Immature natural killer cell (primary cell): ENCODE measurements at regions not wholly inside any gene's neighbourhood (a gene's known extent, or its start where the extent isn't known, plus 50 kb on each side); places are given as distances from the start of the nearest gene placed in this dataset.
"Not testable (repeated sequence)": the region's sequence is repeated elsewhere in the genome, so short reads cannot be mapped to it uniquely, and the experiment has no call there.

Experiments
- DNase-seq, 3 donors: peaks; one replicate each; pipeline ENCODE4 v3.0.0; 2022; ENCODE audit warnings: mixed read lengths in 1 of 3
- H3K27ac Mint-ChIP-seq, 6 donors: one replicate each; pipeline ENCODE4 v1.8.0; 2020; ENCODE audit warnings: mixed read lengths in 6 of 6, mild to moderate bottlenecking in 5 of 6, inconsistent platforms in 4 of 6, moderate library complexity in 3 of 6
- H3K27me3 Mint-ChIP-seq, 3 donors: one replicate each; pipeline ENCODE4 v1.8.0; 2020 to 2021; ENCODE audit warnings: low read depth in 3 of 3, mild to moderate bottlenecking in 3 of 3, mixed read lengths in 3 of 3, moderate library complexity in 3 of 3, inconsistent platforms in 1 of 3
- H3K36me3 Mint-ChIP-seq, 3 donors: one replicate each; pipeline ENCODE4 v1.8.0; 2020; ENCODE audit warnings: mixed read lengths in 3 of 3, inconsistent platforms in 2 of 3, mild to moderate bottlenecking in 2 of 3
- H3K4me1 Mint-ChIP-seq, 2 donors: one replicate each; pipeline ENCODE4 v1.8.0; 2020; ENCODE audit warnings: inconsistent platforms in 2 of 2, mild to moderate bottlenecking in 2 of 2, mixed read lengths in 2 of 2, moderate library complexity in 1 of 2
- H3K4me3 Mint-ChIP-seq, 5 donors: one replicate each; pipeline ENCODE4 v1.8.0; 2020; ENCODE audit warnings: mild to moderate bottlenecking in 5 of 5, mixed read lengths in 5 of 5, inconsistent platforms in 3 of 5, moderate library complexity in 3 of 5
- H3K9me3 Mint-ChIP-seq, 6 donors: one replicate each; pipeline ENCODE4 v1.8.0; 2020; ENCODE audit warnings: mild to moderate bottlenecking in 6 of 6, mixed read lengths in 6 of 6, inconsistent platforms in 4 of 6, moderate library complexity in 3 of 6

DNA sequence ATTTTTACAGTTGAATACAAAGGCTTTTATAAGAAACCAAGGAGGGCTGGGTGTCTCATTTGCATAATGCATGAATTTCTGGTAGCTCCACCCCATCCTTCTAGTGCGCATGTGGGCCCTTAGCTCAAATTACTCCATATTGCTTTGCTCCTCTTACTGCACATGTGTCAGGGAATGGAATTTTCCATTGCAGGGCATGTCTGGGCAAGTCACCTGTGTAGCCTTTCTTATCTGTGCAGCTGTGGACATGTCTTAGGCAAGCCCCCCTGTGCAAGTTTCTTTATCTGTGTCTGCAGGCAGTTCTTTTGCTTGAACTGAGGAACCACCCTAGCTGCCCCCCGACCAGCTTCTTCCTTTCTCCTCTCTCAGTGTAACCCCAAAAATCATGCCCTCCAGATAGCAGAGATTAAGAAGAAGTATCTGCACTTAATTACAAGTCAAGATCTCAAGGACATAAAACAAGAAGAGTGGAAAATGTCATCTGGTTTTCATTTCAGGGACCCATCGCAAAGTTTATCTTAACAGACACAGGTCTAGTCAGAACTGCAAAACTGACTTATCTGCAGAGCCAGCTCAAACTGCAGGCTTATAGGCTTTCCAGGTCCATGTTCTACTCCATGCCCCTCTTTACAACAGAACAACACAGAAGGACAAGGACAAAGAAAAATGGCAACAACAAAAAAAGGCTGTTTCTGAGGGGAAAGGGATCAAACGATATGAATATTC, 137.9 kb upstream of the HS3ST4 start:
- Mint-ChIP-seq H3K4me1 (no peaks in the 10 kb centered on the region), H3K36me3 (no peaks in the 10 kb centered on the region), H3K27ac (no peak overlapping the region), H3K27me3 (peaks cover 0 to 4% (median 2%) of the 10 kb centered on the region in 3 donors), H3K9me3 (peaks cover 0 to 4% (median 1%) of the 10 kb centered on the region in 6 donors), H3K4me3 (no peak overlapping the region)
- DNase-seq, result no peak

DNA sequence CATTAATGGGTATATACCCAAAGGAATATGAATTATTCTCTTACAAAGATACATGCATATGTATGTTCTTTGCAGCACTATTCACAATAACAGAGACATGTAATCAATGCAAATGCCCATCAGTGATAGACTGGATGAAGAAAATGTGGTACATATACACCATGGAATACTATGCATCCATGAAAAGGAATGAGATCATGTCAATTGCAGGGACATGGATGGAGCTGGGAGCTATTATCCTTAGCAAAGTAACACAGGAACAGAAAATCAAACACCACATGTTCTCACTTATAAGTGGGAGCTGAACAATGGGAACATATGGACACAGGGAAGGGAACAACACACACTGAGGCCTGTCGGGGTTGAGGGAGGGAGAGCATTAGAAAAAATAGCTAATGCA, 141.1 kb upstream of the HS3ST4 start:
- Mint-ChIP-seq H3K36me3 (no peaks in the 10 kb centered on the region), H3K27me3 (peaks cover 0 to 4% (median 2%) of the 10 kb centered on the region in 3 donors), H3K4me3 (no peak overlapping the region), H3K27ac (no peak overlapping the region), H3K9me3 (peaks cover 0 to 4% (median 0%) of the 10 kb centered on the region in 6 donors), H3K4me1 (no peaks in the 10 kb centered on the region)
- no peak for DNase-seq

DNA sequence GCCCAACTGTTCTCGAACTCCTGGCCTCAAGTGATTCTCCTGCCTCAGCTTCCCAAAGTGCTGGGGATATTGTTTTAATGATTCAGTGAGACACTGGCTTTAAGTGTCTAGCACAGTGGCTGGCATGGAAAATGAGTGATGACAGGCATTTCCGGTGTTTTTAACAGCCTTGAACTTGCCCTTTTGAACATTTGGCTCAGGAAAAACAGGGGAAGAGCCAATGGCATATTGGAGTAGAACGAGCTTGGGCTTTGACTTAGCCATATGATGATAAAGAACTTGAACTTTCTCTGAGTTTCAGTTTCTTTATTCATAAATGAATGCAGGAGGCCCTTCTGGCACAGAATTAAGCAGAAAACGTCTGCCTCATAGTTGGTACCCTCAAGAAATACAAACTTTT, 145.0 kb upstream of the HS3ST4 start:
- Mint-ChIP-seq H3K27me3 (no peaks in the 10 kb centered on the region), H3K27ac (no peak overlapping the region), H3K36me3 (no peaks in the 10 kb centered on the region), H3K4me1 (no peaks in the 10 kb centered on the region), H3K4me3 (no peak overlapping the region), H3K9me3 (peaks cover 0 to 4% (median 0%) of the 10 kb centered on the region in 6 donors)
- DNase-seq, result no peak

DNA sequence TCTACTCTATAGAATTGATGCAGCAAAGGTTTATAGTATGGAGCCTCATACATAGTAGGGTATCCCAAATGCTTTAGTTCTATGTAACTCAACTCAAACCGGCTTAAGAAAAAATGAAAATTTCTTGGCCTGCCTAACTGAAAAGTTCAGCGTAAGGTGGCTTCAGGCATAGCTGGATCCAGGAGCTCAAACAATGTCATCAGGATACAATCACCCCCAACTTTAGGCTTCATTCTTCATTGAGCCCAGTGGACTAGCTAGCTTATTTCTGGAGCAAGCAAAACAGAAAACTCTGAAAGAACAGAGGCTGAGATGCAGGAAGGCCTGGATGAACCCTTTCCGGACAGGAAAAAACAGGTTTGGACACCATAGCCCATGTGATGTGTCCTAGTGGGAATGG, 147.5 kb upstream of the HS3ST4 start:
- no peak overlapping the region for H3K4me3 Mint-ChIP-seq
- H3K27ac Mint-ChIP-seq, result no peak overlapping the region
- H3K4me1 Mint-ChIP-seq, result no peaks in the 10 kb centered on the region
- no peaks in the 10 kb centered on the region for H3K36me3 Mint-ChIP-seq
- H3K27me3 Mint-ChIP-seq, result no peaks in the 10 kb centered on the region
- no peaks in the 10 kb centered on the region for H3K9me3 Mint-ChIP-seq
- DNase-seq, result no peak

DNA sequence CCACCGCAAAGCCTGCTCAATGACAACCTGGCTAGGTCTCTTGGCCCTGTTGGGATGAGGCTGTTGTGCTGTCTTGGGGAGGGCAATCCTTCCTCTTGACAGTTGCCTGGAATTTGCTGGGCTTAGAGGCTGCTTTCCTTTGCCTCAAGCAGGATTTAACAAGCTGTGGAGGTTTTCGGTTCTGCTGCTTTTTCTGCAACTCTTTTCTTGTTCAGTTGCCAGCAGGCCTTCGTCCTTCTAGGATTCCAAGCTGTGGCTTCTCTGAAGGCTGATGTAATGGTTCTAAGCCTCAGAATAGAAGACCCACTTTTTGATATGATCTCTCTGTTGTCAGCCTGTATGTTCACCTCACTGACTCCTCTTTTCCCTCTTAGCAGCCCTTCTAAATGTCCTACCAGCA, 149.5 kb upstream of the HS3ST4 start:
- Mint-ChIP-seq H3K4me3 (no peak overlapping the region), H3K27ac (no peak overlapping the region), H3K27me3 (no peaks in the 10 kb centered on the region), H3K9me3 (peaks cover 0 to 1% (median 0%) of the 10 kb centered on the region in 6 donors), H3K36me3 (no peaks in the 10 kb centered on the region), H3K4me1 (no peaks in the 10 kb centered on the region)
- DNase-seq, result no peak

DNA sequence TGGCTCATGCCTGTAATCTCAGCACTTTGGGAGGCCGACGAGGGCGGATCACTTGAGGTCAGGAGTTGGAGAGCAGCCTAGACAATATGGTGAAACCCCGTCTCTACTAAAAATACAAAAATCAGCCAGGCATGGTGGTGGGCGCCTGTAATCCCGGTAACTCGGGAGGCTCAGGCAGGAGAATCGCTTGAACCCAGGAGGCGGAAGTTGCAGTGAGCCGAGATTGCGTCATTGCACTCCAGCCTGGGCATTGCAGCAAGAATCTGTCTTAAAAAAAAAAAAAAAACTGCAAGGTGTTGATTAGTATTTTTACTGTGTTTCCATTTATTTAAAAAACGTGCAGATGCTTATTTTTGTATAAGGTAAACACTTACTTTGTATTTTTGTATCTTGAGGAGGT, 152.0 kb upstream of the HS3ST4 start:
- H3K4me1 Mint-ChIP-seq, result not testable (repeated sequence)

DNA sequence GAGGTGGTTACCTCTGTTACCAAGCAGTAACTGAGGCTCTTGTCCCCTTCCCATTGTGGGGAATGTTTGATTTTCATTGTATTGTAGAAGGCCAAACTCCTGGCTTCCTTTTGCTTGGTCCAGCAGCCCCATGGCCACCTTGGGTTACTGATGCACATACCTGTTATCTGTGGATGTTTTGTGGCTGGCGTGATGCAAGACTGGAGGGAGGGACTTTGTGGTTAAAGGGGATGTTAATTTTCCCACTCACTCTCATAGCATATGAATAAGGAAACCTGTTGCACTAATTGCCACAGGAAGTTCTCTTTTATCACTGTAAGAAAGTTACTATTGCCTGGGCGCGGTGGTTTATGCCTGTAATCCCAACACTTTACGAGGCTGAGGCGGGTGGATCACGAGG, 168.6 kb upstream of the HS3ST4 start:
- peaks cover 0 to 8% (median 4%) of the 10 kb centered on the region in 3 donors for H3K27me3 Mint-ChIP-seq
- no peak for DNase-seq
- no peak overlapping the region for H3K27ac Mint-ChIP-seq
- no peak overlapping the region for H3K4me3 Mint-ChIP-seq
- no peaks in the 10 kb centered on the region for H3K4me1 Mint-ChIP-seq
- H3K36me3 Mint-ChIP-seq, result no peaks in the 10 kb centered on the region
- peaks cover 0 to 6% (median 0%) of the 10 kb centered on the region in 6 donors for H3K9me3 Mint-ChIP-seq

More for the DNA sequence above, 152.0 kb upstream of the HS3ST4 start:
- not testable (repeated sequence) for DNase-seq, H3K27ac Mint-ChIP-seq, H3K36me3 Mint-ChIP-seq, H3K27me3 Mint-ChIP-seq, H3K9me3 Mint-ChIP-seq, H3K4me3 Mint-ChIP-seq

DNA sequence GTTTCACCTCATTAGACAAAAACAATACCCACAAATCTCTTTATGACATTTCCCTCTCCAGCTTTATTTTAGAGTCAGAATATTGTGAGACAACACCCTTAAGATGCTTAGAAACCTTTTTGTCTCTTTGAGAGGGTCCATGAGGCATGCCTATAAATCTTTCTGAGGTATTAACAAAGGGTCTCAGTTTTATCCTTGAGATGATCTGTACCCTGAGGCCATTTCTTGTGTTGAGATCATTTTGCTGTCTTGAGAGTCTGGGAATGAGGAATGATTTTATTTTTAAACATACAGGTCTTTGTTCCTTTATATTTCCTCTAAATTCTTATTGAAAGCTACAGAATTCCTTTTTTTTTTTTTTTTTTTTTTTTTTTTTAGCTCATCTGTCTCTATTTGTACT, 179.7 kb upstream of the HS3ST4 start:
- Mint-ChIP-seq H3K9me3 (peaks cover 0 to 7% (median 0%) of the 10 kb centered on the region in 6 donors), H3K27ac (no peak overlapping the region), H3K4me3 (no peak overlapping the region), H3K36me3 (no peaks in the 10 kb centered on the region), H3K27me3 (peaks cover 0 to 6% (median 0%) of the 10 kb centered on the region in 3 donors), H3K4me1 (no peaks in the 10 kb centered on the region)
- no peak for DNase-seq

DNA sequence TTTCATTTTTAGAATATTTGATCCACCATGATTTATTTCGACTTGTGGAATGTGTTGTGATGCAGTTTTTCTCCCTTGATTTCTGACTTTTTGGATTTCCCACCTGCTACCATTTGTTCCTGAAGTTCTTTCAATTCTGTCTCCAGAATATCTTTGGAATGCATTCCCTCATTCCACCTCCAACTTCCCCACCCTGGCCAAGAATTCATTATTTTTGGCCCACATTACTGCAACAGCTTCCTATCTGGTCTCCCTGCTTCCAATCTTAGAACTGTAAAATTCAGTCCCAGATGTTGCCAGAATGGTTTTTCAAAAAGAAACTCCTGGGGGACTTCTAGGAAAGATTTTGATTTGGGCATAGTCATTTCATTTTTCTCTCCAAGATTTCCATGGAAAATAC, 182.3 kb upstream of the HS3ST4 start:
- H3K9me3 Mint-ChIP-seq, result peaks cover 0 to 7% (median 0%) of the 10 kb centered on the region in 6 donors

DNA sequence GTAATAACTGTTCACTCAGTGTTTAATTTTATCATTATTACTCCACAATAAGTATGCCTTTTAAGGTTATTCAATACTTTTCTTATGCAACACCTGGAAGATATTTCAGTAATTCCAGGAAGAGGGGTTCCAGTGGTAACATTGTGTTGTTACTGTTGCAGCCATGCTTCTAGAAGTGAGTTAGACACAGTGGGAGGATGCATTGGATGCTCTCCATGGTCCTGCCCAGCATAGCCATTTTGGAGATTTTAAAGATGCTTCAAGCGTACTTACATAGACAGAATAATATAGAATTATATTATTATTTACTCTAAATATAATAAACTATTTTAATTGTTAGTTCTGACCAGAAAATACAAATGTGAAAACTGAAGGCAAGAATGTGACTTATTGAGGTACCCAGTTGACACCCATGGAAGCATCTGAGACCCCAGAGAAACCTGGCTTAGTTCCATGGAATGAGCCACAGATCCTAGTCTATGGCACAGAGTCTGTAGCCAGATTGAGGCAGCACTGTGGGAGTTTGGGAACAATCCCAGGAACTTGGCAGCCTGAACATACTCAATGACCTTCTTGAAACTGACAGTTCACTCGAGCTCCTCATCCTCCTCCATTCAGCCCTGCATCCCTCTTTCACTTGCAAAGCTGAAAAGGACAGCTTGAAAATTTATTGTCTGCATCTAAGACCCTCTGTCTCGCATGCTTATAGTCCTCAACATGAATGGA, 190.1 kb upstream of the HS3ST4 start:
- no peak for DNase-seq
- peaks cover 0 to 8% (median 5%) of the 10 kb centered on the region in 3 donors for H3K27me3 Mint-ChIP-seq
- H3K27ac Mint-ChIP-seq, result no peak overlapping the region
- H3K4me3 Mint-ChIP-seq, result no peak overlapping the region
- no peaks in the 10 kb centered on the region for H3K4me1 Mint-ChIP-seq
- no peaks in the 10 kb centered on the region for H3K9me3 Mint-ChIP-seq
- no peaks in the 10 kb centered on the region for H3K36me3 Mint-ChIP-seq

More for the DNA sequence above, 182.3 kb upstream of the HS3ST4 start:
- Mint-ChIP-seq H3K4me1 (no peaks in the 10 kb centered on the region), H3K27ac (no peak overlapping the region), H3K27me3 (peaks cover 0 to 5% (median 3%) of the 10 kb centered on the region in 3 donors), H3K4me3 (no peak overlapping the region), H3K36me3 (no peaks in the 10 kb centered on the region)
- DNase-seq, result no peak

DNA sequence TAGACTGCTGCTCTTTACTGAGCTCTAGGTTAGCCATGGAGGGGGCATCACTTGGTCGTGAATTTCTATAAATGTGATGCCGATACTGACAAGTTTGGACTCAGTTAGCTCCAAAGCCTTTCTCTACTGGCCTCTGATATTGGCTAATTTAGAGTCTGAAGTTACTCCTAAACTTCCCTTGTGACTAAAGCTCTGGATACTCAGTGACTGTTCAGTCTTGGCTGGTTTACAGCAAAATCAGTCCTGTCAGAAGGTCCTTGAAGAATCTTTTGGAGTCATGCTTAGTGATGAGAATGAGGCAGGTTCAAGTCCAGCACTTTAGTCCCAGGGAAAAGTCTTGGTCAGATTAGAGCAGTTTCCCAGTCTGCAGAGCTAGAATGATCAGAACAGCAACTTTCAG, 197.5 kb upstream of the HS3ST4 start:
- no peak for DNase-seq
- Mint-ChIP-seq H3K27ac (no peak overlapping the region), H3K4me1 (no peaks in the 10 kb centered on the region), H3K27me3 (peaks cover 5 to 7% (median 7%) of the 10 kb centered on the region in 3 donors), H3K4me3 (no peak overlapping the region), H3K36me3 (no peaks in the 10 kb centered on the region), H3K9me3 (no peaks in the 10 kb centered on the region)

DNA sequence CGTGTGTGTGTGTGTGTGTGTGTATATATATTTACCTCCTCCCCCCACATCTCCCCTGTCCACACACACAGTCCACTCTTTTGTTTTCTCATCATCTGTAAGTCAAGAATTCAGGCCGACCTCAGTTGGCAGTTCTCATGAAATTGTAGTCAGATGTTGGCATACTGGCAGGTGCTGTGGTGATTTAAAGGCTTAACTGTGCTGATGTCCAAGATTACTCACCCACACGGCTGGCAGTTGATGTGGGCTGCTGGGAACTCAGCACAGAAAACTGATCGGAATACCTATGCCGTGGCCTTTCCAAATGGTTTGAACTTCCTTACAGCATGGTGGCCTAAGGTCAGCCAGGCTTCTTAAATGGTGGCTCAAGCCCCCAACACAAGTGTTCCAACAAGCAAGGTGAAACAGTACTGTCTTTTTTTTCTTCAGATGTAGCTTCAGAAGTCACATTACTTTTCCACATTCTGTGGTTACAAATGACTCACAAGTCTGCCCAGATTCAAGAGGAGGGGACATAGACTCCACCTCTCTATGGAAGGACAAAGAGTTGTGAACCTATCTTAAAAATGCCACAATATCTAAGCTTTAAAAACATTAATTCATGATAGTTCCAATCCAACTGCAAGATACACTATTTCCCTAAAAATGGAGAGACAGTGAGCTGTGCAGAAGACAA, 198.5 kb upstream of the HS3ST4 start:
- DNase-seq, result no peak
- Mint-ChIP-seq H3K9me3 (no peaks in the 10 kb centered on the region), H3K36me3 (no peaks in the 10 kb centered on the region), H3K27ac (no peak overlapping the region), H3K27me3 (peaks cover 3 to 7% (median 5%) of the 10 kb centered on the region in 3 donors), H3K4me1 (no peaks in the 10 kb centered on the region), H3K4me3 (no peak overlapping the region)

DNA sequence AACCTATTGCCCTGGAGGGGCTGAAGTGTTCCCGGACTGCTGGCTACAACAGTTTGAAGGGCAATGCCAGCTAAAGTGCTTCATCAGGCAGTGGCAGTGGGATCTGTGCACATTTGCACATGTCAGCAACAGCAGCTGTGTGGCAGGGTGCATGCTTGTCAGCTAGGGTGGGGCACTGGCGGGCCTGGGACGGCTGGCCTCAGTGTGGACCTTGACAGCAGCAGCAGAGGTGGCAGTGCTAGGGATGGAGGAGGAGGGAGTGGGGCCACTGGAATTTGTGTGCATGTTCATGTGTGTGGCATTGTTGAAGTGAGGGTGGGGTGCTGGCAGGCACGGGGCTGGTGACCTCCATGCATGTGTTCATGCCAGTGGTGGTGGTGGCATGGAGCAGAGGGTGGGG, 203.3 kb upstream of the HS3ST4 start:
- H3K27me3 Mint-ChIP-seq, result peaks cover 0 to 7% (median 6%) of the 10 kb centered on the region in 3 donors
- peaks cover 0 to 3% (median 0%) of the 10 kb centered on the region in 6 donors for H3K9me3 Mint-ChIP-seq
- no peaks in the 10 kb centered on the region for H3K36me3 Mint-ChIP-seq
- no peak for DNase-seq
- H3K4me3 Mint-ChIP-seq, result no peak overlapping the region
- no peaks in the 10 kb centered on the region for H3K4me1 Mint-ChIP-seq
- H3K27ac Mint-ChIP-seq, result no peak overlapping the region

DNA sequence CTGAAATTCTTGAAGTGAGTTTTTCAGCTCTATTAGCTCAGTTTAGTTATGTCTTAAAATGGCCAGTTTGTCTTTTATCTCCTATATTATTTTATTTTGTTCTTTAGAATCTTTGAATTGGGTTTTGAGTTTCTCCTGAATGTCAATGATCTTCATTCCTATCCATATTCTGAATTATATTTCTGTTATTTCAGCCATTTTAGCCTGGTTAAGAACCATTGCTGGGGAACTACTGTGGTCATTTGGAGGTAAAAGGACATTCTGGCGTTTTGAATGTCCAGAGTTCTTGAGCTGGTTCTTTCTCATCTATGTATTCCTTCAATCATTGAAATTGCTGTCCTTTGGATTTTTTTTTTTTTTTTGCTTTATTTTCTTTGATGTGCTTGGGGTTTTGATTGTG, 203.9 kb upstream of the HS3ST4 start:
- DNase-seq, result no peak
- no peak overlapping the region for H3K27ac Mint-ChIP-seq
- H3K4me1 Mint-ChIP-seq, result no peaks in the 10 kb centered on the region
- peaks cover 0 to 7% (median 6%) of the 10 kb centered on the region in 3 donors for H3K27me3 Mint-ChIP-seq
- no peak overlapping the region for H3K4me3 Mint-ChIP-seq
- peaks cover 0 to 3% (median 0%) of the 10 kb centered on the region in 6 donors for H3K9me3 Mint-ChIP-seq
- no peaks in the 10 kb centered on the region for H3K36me3 Mint-ChIP-seq
